HG03159 (cell line): ENCODE measurements at regions not wholly inside any gene's neighbourhood (a gene's known extent, or its start where the extent isn't known, plus 50 kb on each side); places are given as distances from the start of the nearest gene placed in this dataset.

Experiments used
- ATAC-seq: cut with Tn5 transposase; IDR thresholded peaks from one replicate; pipeline ENCODE4 v1.9.1; 2021; ENCODE audit warnings: mild to moderate bottlenecking, moderate library complexity; ENCODE audit not compliant: unreplicated experiment

GRCh38 chr13:95494082-95494681 is 58.3 kb upstream of the CLDN10 start:
- peak; percentile 70 for ATAC-seq

GRCh38 chr13:95496485-95496884 is 56.0 kb upstream of the CLDN10 start:
- no peak for ATAC-seq

DNA sequence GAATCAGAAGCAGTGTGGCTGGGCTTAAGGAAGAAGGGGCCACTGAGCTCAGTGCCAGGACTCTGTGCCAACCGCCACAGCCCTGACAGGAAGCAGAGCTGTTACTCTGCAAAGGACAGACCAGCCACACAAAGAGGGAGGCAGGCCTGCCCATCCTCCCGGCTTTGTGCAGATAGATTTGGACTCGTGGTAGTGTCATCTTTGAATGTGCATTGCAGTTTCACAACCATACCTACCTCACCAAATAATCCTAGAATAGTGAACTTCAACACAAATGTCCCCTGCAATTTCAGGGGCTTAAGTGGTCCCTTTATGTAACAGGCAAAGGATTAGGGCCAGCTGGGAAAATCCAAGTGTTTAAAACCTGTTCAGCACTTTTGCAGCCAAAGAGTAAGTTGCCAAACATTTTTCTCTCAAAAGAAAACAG is 55.1 kb upstream of the CLDN10 start:
- no peak for ATAC-seq

GRCh38 chr13:95498886-95499285 is 53.6 kb upstream of the CLDN10 start:
- no peak for ATAC-seq

GRCh38 chr13:95499811-95500712 is 52.5 kb upstream of the CLDN10 start:
- ATAC-seq: no peak

GRCh38 chr13:95502216-95502615 is 50.3 kb upstream of the CLDN10 start:
- no peak for ATAC-seq
